ENCODE measurements at regions not wholly inside any gene's neighbourhood (a gene's known extent, or its start where the extent isn't known, plus 50 kb on each side); places are given as distances from the start of the nearest gene placed in this dataset.
"Not testable (repeated sequence)": the region's sequence is repeated elsewhere in the genome, so short reads cannot be mapped to it uniquely, and the experiment has no call there.

DNA sequence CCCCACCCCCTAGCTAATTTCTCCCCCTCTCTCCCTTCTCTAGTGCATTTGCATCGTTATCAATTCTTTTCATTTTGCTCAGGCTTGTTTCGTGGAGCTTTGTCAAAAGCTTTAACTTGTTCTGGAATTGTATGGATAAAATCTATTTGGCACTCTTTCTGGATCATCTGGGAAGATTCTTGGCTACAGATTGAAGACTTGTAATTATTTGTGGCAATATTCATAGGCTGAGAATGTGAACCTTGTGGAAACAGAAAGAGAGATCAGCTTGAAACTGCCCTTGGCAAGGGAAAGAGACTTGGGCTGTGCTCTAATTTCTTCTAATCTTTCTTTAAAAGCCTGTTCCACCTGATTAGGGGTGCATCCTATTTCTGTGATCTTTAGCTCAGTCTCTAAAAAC, 340.6 kb upstream of the DAB2 start:
- DNase-seq (ENCODE audit: low read depth in 2 of 3, low spot score in 1 of 3) = no peak

DNA sequence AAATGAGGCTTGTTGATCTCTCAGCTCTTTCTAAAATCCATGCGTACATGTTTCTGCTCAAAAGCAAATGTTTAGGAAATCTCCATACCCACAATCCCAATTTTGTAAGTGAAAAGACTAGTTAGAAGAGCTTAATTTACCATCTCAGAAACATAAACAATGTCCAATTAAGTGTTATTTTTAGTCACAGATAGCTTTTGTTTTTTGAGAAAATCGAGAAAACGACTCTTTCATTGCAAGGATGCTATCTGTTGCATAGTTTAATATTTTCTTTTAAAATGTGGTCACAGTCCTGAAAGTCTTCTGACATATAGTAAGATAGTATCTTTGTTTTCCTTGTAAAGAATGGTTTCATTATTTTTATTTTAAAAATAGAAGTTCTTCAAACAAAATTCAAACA, 338.0 kb upstream of the DAB2 start:
- no peak for DNase-seq (ENCODE audit: low read depth in 2 of 3, low spot score in 1 of 3)

DNA sequence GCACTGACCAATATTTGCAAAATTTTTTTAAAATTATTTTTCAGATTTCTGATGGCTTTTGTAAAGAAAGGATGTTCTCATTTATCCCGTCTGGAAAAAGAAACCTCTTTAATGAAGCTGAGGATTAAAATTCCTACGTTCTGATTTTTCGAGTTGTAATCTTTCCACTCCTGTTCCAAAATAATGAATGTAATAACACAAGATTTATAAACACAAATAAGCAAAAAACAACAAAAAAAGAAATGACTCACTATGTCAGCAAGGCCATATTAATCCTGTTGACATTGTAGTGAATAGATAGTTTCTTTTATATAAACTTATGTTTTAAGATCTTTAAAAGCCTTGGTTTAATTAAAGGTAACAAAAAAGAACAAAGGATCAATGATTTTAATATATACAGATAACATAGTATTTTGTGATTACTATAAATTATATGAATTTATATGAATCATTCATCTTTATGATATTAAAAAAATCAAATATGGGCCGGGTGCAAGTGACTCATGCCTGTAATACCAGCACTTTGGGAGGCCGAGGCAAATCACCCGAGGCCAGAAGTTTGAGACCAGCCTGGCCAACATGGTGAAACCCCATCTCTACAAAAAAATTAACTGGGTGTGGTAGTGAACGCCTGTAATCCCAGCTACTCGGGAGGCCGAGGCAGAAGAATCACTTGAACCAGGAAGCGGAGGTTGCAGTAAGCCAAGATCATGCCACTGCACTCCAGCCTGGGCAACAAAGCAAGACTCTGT, 336.6 kb upstream of the DAB2 start:
- no peak for DNase-seq (ENCODE audit: low read depth in 2 of 3, low spot score in 1 of 3)

DNA sequence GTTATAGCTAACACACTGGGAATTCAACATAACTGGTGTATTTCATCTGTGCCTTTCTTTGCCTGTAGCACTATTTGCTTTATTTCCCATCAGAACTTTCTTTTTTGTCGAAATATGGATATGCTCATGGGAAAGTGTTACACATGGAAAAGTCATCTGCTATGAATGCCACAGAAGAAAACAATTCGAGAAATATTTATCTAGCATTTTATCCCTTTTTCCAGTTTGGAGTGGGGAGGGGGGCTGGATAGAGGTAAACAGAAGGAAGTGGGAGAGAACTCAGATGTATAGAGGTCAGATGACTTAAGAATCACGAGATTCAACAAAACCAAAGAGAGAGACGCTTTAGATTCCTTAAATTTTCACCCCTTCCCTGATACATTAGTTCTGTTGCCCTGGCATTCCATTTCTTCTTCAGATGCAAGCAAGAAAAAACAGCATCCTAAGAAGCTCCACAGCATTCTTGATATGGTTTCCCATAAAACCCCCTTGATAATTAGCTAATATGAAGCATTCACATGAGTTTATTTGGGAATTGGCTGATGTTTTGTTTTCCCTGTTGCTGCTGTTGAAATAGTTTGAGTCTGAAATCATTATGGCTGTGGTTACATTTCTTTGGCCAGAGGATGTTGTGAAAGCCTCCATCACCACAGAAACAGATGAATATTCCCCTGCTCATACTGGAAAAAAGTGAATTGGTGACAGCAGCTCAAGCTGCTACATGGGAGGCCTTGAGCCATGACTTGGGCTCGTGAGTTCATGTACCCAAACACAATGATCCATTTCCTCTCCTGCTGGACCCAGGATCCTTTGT, 335.8 kb upstream of the DAB2 start:
- no peak for DNase-seq (ENCODE audit: low read depth in 2 of 3, low spot score in 1 of 3)

DNA sequence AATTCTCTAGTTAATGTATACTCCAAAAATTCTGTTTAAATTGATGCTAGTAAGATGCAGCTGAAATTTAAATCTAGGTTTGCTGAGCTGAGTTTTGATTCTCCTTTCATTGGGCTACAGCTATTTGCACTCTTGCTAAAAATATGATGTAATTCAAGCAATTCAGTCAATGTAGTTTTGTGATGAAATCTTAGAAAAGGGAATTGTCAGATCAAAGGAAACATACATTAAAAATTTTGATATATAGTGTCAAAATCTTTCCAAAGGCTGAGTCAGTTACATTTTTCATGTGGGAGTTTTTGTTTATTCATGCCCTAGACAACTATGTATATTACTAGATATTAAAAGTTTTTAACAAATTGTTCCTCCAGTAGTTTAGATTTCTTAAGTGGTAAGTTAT, 334.9 kb upstream of the DAB2 start:
- DNase-seq (ENCODE audit: low read depth in 2 of 3, low spot score in 1 of 3) = no peak

DNA sequence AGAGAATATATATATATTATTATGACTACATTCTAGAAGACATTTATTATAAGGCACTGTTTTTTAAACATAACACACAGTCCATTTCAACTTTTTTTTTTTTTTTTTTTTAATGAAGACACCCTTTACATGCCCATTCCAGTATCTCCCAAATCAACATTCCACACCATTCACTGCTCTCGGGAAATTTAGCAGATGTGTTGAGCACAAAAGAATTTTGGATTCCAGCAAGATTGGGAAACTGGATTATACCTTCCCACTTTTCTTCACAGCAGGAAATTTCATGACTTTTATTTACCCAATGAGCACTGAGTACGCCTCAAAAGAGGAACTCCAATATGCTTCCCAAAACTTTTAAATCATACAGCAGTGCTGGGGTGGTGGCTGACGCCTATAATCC, 333.6 kb upstream of the DAB2 start:
- no peak for DNase-seq (ENCODE audit: low read depth in 2 of 3, low spot score in 1 of 3)

DNA sequence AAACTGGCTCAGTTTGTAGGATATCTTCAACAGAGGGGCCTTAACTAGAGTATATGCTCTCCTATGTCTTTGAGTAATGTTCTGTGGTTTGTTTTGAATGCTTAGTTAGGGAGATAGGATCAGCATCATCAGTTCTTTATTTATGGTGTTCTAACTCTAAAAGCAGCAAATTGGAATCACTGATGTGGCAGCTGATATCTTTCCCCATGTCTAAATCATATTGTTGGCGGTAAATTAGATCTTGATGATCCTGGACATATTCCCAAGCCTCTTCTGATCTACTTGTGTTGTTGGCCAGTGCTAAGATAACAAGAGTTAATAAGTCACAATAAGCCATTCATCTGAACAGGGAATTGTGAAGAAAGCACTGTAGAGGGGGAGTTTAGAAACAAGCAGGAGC, 332.4 kb upstream of the DAB2 start:
- no peak for DNase-seq (ENCODE audit: low read depth in 2 of 3, low spot score in 1 of 3)

DNA sequence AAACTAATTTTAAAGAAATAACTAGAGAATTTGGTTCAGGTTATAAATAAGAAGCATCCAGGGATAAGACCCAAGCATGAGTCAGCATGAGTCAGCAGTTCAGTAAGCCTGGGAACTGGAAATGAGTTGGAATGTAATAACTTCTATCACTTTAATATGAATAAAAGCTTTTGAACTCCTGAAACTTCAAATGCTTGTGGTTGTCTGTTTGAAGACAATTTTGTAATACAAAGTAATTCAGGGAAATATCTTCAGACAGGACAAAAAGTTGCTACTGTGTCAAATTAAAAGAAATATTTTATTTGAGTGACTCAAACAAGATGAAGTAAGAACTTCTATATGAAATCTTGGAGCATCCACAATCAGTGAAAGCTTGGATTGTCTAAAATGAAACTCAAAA, 331.2 kb upstream of the DAB2 start:
- DNase-seq (ENCODE audit: low read depth in 2 of 3, low spot score in 1 of 3) = no peak

DNA sequence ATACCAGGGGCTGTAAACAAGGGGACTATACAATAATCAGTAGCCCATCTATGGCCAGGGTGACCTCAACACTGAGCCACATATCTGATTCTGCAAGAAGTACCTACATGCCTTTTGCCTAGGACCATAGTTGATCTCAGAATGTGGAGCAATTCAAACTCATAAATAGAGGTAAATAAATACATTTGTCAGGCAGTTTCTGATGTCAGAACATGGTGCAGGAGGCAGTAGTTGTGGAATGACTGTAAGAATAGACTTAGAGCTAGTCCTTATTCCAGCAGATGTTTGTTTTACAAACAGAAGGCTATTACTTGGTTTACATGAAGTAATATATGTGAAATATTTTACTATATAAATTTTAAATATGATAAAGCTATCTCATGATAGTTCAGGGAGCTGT, 330.7 kb upstream of the DAB2 start:
- no peak for DNase-seq (ENCODE audit: low read depth in 2 of 3, low spot score in 1 of 3)

DNA sequence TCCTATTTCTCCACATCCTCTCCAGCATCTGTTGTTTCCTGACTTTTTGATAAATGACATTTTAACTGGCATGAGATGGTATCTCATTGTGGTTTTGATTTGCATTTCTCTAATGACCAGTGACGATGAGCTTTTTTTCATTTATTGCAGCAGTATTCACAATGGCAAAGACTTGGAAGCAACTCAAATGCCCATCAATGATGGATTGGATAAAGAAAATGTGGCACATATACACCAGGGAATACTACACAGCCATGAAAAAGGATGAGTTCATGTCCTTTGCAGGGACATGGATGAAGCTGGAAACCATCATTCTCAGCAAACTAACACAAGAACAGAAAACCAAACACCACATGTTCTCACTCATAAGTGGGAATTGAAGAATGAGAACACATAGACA, 329.0 kb upstream of the DAB2 start:
- not testable (repeated sequence) for DNase-seq (ENCODE audit: low read depth in 2 of 3, low spot score in 1 of 3)

DNA sequence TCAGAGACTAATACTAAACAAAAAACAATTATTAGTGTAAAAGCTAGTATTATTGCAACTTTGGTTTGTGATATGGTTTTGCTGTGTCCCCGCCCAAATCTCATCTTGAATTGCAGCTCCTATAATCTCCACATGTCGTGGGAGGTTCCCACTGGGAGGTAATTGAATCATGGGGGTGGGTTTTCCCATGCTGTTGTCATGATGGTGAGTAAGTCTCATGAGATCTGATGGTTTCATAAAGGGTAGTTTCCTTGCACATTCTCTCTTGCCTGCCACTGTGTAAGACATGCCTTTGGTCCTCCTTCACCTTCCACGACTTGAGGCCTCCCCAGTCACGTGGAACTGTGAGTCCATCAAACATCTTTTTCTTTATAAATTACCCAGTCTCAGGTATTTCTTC, 325.9 kb upstream of the DAB2 start:
- no peak for DNase-seq (ENCODE audit: low read depth in 2 of 3, low spot score in 1 of 3)

DNA sequence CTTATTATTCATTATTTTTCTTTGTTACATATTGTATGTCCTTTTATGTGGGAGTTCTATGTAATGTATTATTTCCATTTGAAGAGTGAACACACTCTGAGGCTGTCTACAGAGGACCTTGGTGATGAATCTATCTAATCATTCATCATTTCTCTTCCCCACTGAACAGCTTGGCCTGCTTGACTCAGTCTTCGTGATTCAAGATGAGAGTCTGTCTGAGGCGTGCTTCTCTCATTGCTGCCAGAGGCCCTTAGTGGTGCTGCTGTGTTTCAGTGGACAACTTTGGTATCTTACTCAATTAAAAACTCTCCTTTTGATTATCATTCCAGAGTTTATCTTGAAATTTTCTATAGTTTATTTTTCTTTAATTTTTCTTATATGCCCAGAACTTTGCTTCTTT, 318.1 kb upstream of the DAB2 start:
- no peak for DNase-seq (ENCODE audit: low read depth in 2 of 3, low spot score in 1 of 3)

DNA sequence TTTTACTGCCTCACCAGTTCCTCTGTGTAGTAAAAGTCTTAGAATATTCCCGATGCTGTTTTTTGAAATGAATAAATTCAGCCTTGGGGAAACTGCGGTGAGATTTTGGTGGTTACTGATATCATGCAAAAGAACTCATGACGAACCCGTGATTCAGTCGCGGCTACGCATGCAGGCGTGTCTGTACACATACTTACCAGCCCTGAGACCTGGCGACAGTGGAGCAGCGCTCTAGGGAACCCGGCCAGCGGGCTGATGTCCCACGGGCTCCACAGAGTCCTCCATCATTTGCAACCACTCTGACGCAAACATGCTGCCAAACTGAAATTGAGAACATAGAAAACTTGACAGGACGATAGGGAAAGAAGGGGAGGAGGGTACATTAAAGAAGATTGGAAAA, 315.6 kb upstream of the DAB2 start:
- DNase-seq (ENCODE audit: low read depth in 2 of 3, low spot score in 1 of 3) = no peak

DNA sequence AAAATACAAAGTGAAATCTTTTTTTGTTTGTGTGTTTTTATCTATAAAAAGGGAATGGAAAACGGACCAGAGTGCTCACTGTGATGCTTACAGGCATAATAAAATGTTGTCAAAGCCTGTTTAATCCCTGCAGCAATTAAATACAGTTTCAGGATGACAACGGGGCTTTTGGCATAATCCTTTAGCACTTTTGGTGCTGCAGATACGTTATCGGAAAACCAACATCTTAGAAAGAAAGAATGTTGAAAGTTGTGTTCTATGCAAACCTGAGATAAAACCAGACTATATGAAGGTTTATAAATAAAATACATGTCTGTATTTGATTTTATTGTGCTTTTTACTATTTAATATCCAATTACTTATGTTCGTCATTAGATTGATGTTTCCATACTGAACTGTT, 307.4 kb upstream of the DAB2 start:
- DNase-seq (ENCODE audit: low read depth in 2 of 3, low spot score in 1 of 3) = no peak

DNA sequence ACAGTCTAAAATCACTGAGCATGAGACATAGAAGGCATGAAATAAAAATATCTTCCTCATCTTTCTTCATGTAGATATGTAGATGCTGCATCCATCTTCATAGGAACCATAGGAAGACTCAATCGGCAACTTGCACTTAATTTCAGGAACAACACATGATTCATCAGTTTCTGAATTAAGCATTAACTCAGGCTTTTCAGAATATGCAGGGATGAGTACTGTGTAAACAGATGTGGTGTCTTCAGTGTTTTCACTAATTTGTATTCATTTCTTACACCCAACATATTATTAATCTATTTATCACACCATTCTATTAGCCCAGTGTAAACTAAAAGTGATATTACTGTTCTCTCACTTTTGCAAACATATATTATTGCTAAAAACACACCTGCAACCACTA, 305.9 kb upstream of the DAB2 start:
- DNase-seq (ENCODE audit: low read depth in 2 of 3, low spot score in 1 of 3) = no peak

DNA sequence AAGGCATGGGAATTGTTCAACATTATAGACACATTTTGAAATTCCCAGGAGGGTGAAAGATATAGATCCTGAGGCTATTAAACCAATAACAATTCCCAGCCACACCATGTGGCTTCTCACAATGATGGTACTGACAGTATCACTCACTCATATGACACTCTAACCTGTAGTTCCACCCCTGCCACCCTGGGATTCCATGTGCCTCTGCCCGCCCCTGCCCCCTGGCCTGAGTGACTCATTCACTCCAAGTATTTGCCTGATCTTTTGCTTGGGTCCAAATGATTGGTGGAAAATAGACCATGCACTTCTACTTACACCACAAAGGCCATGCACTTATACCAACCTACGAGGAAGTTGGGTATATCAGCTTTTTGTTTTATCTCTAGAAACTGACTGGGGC, 305.2 kb upstream of the DAB2 start:
- no peak for DNase-seq (ENCODE audit: low read depth in 2 of 3, low spot score in 1 of 3)

DNA sequence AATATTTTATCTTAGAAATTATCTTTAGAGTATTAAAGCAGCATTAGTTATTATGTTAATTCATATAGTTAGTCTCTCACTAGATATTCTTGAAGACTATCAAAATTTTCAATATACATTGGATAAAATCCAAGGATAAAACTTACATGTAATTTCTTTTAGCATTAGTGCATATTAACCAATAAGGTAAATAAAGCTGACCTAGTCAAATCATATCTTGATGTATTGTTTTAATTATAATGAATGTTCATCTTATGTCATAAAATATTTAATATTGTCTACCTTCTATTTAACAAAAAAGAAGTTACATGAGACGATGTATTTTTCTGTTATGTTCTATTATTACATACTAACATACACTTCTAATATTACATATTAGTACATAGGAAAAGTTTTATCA, 301.7 kb upstream of the DAB2 start:
- DNase-seq (ENCODE audit: low read depth in 2 of 3, low spot score in 1 of 3) = no peak

DNA sequence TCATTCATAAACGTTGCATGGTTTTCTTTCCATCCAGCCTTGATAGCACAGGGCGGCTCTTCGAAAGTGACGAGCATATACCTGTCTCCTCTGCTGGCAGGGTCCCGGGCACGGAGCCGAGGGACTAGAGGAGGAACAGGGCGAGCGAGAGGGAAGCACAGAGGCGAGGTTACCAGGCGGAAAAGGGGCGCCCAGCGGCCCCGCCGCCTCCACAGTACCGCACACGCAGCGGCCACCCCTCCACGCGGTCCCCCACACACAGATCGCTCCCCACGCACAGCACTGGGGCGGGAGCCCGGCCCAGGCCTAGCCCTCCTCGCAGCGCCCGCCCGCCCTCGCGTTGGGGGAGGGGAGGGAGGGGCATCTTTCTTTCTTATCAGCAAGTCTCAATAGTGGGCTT, 296.6 kb upstream of the DAB2 start:
- no peak for DNase-seq (ENCODE audit: low read depth in 2 of 3, low spot score in 1 of 3)

DNA sequence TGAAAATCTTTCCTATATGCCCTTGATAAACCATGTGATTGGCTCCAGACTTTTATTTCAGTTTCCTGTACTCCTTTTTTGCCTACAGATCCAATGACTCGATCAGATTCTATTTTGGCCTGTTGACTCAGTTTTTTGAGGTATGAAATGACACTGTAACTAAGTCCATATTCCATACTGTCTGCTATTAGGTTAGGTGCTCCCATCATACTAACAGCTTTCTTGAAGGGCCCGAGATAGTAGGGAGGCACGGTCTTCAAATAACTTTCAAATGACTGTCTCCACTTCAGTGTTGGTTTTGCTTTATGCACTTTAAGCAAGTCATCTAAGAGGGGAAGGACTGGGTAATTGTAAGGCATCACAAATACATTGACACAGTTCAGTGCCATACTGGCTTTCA, 295.4 kb upstream of the DAB2 start:
- DNase-seq (ENCODE audit: low read depth in 2 of 3, low spot score in 1 of 3) = no peak

DNA sequence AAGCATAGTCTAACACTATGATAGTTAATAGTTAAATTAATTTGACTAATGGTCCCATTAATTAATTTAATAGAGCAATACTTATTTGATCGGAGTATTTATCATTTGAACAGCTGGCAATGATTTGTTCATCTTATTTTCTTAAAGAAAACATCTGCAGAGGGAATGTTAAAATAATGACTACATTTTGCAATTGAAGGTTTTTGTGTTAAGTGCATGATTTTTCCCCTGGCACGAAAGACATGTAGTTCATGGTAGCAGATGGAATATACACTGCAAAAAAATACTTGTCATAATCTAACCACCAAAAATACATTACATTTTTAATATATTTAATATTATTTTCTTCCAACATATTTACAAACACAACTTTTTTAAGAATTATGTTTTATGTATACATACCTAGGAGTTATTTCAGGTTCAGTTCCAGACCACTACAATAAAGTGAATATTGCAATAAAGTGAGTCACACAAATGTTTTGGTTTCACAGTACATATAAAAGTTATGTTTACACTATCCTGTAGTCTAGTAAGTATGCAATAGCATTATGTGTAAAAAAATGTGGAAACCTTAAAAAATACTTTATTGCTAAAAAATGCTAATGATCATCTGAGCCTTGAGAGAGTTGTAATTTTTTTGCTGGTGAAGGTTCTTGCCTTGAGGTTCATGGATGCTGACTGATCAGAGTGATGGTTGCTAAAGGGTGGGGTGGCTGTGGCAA, 292.6 kb upstream of the DAB2 start:
- DNase-seq (ENCODE audit: low read depth in 2 of 3, low spot score in 1 of 3) = no peak

DNA sequence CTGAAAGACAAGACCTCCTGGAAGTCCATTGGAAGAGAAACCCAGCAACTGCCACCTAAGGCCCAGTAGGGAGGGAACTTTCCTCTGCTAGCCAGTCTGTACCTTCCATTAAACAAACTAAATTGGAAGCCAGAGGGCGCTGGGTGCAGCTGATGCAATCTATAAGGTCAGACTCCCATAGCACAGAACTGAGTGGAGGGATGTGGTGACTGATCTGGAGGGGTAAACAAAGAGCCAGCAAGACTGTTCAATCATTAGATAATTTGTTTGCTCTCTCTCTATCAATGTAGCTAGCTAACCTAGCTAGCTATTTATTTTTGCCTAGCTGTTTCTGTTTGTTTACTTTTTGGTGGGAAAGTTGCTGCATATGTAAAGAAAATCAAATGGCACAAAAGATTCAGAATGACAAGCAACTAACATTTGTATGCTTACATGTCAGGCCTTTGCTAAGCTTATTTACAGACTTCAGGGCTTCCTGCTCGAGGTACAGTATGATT, 291.8 kb upstream of the DAB2 start:
- DNase-seq (ENCODE audit: low read depth in 2 of 3, low spot score in 1 of 3) = peak in 2 of 3 donors; percentile 5 to 11
